K562 (cell line): ENCODE measurements at regions not wholly inside any gene's neighbourhood (a gene's known extent, or its start where the extent isn't known, plus 50 kb on each side); places are given as distances from the start of the nearest gene placed in this dataset.

Source experiments
- CHD4 ChIP-seq: fragments of 200-600 bp; sonication (generic); IDR thresholded peaks from 3 replicates; pipeline ENCODE4 v1.6.1; 2012; ENCODE audit warnings: low read depth, mild to moderate bottlenecking, mixed read lengths, low read length, inconsistent platforms; ENCODE audit not compliant: insufficient read depth, insufficient replicate concordance, poor library complexity, severe bottlenecking
- GABPB1 ChIP-seq: sonication (generic); formaldehyde crosslinking; IDR thresholded peaks from 2 replicates; pipeline ENCODE4 v1.8.0; 2022; ENCODE audit warnings: mild to moderate bottlenecking, missing genetic modification reagents
- GTF2A2 ChIP-seq: IDR thresholded peaks from 2 replicates; pipeline ENCODE4 v1.6.1; 2016; ENCODE audit warnings: mild to moderate bottlenecking, missing genetic modification characterization, missing compliant biosample characterization
- HEY1 ChIP-seq: fragments of 250-450 bp; sonication (Bioruptor Pico); IDR thresholded peaks from 2 replicates; pipeline ENCODE4 v1.5.0; 2020; ENCODE audit warnings: mild to moderate bottlenecking, moderate library complexity, borderline replicate concordance
- JUND ChIP-seq, 2 experiments: IDR thresholded peaks; 2 replicates in 1 of 2; 3 replicates in 1 of 2; pipeline ENCODE4 v1.6.1; 2011; ENCODE audit warnings: borderline replicate concordance in 2 of 2, low read depth in 2 of 2, low read length in 2 of 2, improper control_type of control experiment in 1 of 2, missing biosample characterization in 1 of 2, missing genetic modification characterization in 1 of 2, missing genetic modification reagents in 1 of 2
- KLF6 ChIP-seq: fragments of 250-450 bp; sonication (Bioruptor Pico); IDR thresholded peaks from 2 replicates; pipeline ENCODE4 v1.4.0; 2020; ENCODE audit warnings: mild to moderate bottlenecking, moderate library complexity, borderline replicate concordance
- PHF8 ChIP-seq: fragments of 200-600 bp; sonication (generic); IDR thresholded peaks from 2 replicates; pipeline ENCODE4 v1.6.1; 2012; ENCODE audit warnings: mixed run types, mild to moderate bottlenecking, inconsistent platforms, low read length, moderate library complexity, borderline replicate concordance
- PTRF ChIP-seq: fragments of 450-650 bp; IDR thresholded peaks from 2 replicates; pipeline ENCODE4 v1.6.1; 2016; ENCODE audit warnings: mild to moderate bottlenecking, missing genetic modification characterization, missing compliant biosample characterization
- PURB ChIP-seq: sonication (generic); formaldehyde crosslinking; IDR thresholded peaks from 2 replicates; pipeline ENCODE4 v1.9.0; 2021; ENCODE audit warnings: low read depth, mild to moderate bottlenecking, missing genetic modification reagents
- RBM22 ChIP-seq: fragments of 200-400 bp; formaldehyde crosslinking; IDR thresholded peaks from 2 replicates; pipeline ENCODE4 v1.6.1; 2018; ENCODE audit warnings: low read length, low read depth; ENCODE audit not compliant: poor library complexity, severe bottlenecking
- RBM34 ChIP-seq: fragments of 200-400 bp; formaldehyde crosslinking; IDR thresholded peaks from 2 replicates; pipeline ENCODE4 v1.6.1; 2018; ENCODE audit warnings: low read length, borderline replicate concordance; ENCODE audit not compliant: insufficient read depth
- TRIM28 ChIP-seq: fragments of 450-650 bp; IDR thresholded peaks from 2 replicates; pipeline ENCODE4 v1.6.1; 2017
- ZNF766 ChIP-seq: fragments of 200-800 bp; sonication (Bioruptor generic); conservative IDR thresholded peaks from 2 replicates; pipeline ENCODE4 v1.6.1; 2016; ENCODE audit warnings: missing genetic modification characterization, missing compliant biosample characterization
- TF ChIP-seq, protein P1 (sequence below), 3 experiments: fragments of 200-800 bp in 1 of 3; sonication (Bioruptor generic) in 1 of 3; sonication (generic) in 1 of 3; formaldehyde crosslinking in 1 of 3; IDR thresholded peaks; 2 replicates each; pipeline versions ENCODE4 v1.6.1 to v1.8.0; 2016 to 2022; ENCODE audit warnings: mild to moderate bottlenecking in 2 of 3, missing compliant biosample characterization in 2 of 3, missing genetic modification characterization in 2 of 3, missing genetic modification reagents in 1 of 3
- TF ChIP-seq, protein P2 (sequence below): fragments of 250-450 bp; sonication (Bioruptor Pico); IDR thresholded peaks from 2 replicates; pipeline ENCODE4 v1.5.0; 2020; ENCODE audit warnings: mild to moderate bottlenecking, borderline replicate concordance
- TF ChIP-seq, protein P3 (sequence below): sonication (generic); formaldehyde crosslinking; IDR thresholded peaks from 2 replicates; pipeline ENCODE4 v1.8.1; 2022; ENCODE audit warnings: missing genetic modification reagents
- TF ChIP-seq, protein P4 (sequence below): IDR thresholded peaks from 3 replicates; pipeline ENCODE4 v1.6.1; 2011; ENCODE audit warnings: borderline replicate concordance, mild to moderate bottlenecking, moderate library complexity; ENCODE audit not compliant: insufficient read length; ENCODE audit errors: extremely low read depth

GRCh38 chr17:36728030-36728991 is 126.9 kb downstream of the MRM1 start (continued):
- TF ChIP-seq JUND (IDR thresholded peaks at IDR 0.05; ENCODE audit: borderline replicate concordance, low read depth, low read length): peak; percentile 53
- TF ChIP-seq JUND (tag; IDR thresholded peaks at IDR 0.05; ENCODE audit: borderline replicate concordance, low read depth, low read length): no peak; the same call in 2 of the 3 replicates
- TF ChIP-seq RBM22: no peak
- no peak for TF ChIP-seq PTRF (tag)
- TF ChIP-seq, protein P1, sequence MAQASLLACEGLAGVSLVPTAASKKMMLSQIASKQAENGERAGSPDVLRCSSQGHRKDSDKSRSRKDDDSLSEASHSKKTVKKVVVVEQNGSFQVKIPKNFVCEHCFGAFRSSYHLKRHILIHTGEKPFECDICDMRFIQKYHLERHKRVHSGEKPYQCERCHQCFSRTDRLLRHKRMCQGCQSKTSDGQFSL (CRISPR knock-in tag; IDR thresholded peaks at IDR 0.05): no peak
- TF ChIP-seq, protein P1 (tag; IDR thresholded peaks at IDR 0.05): peak in 1 of 2 experiments; percentile 22; a peak in 1 of 4 replicates
- TF ChIP-seq GABPB1 (CRISPR knock-in tag): no peak
- TF ChIP-seq, protein P2, sequence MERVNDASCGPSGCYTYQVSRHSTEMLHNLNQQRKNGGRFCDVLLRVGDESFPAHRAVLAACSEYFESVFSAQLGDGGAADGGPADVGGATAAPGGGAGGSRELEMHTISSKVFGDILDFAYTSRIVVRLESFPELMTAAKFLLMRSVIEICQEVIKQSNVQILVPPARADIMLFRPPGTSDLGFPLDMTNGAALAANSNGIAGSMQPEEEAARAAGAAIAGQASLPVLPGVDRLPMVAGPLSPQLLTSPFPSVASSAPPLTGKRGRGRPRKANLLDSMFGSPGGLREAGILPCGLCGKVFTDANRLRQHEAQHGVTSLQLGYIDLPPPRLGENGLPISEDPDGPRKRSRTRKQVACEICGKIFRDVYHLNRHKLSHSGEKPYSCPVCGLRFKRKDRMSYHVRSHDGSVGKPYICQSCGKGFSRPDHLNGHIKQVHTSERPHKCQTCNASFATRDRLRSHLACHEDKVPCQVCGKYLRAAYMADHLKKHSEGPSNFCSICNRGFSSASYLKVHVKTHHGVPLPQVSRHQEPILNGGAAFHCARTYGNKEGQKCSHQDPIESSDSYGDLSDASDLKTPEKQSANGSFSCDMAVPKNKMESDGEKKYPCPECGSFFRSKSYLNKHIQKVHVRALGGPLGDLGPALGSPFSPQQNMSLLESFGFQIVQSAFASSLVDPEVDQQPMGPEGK (CRISPR knock-in tag): no peak
- TF ChIP-seq PURB (CRISPR knock-in tag): no peak
- TF ChIP-seq CHD4: no peak
- no peak for TF ChIP-seq TRIM28
- no peak for TF ChIP-seq HEY1 (CRISPR knock-in tag)
- no peak for TF ChIP-seq GTF2A2 (tag)
- no peak for TF ChIP-seq PHF8
- TF ChIP-seq, protein P3, sequence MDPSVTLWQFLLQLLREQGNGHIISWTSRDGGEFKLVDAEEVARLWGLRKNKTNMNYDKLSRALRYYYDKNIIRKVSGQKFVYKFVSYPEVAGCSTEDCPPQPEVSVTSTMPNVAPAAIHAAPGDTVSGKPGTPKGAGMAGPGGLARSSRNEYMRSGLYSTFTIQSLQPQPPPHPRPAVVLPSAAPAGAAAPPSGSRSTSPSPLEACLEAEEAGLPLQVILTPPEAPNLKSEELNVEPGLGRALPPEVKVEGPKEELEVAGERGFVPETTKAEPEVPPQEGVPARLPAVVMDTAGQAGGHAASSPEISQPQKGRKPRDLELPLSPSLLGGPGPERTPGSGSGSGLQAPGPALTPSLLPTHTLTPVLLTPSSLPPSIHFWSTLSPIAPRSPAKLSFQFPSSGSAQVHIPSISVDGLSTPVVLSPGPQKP (CRISPR knock-in tag): no peak
- TF ChIP-seq RBM34: no peak
- no peak for TF ChIP-seq ZNF766 (CRISPR knock-in tag)
- TF ChIP-seq, protein P4, sequence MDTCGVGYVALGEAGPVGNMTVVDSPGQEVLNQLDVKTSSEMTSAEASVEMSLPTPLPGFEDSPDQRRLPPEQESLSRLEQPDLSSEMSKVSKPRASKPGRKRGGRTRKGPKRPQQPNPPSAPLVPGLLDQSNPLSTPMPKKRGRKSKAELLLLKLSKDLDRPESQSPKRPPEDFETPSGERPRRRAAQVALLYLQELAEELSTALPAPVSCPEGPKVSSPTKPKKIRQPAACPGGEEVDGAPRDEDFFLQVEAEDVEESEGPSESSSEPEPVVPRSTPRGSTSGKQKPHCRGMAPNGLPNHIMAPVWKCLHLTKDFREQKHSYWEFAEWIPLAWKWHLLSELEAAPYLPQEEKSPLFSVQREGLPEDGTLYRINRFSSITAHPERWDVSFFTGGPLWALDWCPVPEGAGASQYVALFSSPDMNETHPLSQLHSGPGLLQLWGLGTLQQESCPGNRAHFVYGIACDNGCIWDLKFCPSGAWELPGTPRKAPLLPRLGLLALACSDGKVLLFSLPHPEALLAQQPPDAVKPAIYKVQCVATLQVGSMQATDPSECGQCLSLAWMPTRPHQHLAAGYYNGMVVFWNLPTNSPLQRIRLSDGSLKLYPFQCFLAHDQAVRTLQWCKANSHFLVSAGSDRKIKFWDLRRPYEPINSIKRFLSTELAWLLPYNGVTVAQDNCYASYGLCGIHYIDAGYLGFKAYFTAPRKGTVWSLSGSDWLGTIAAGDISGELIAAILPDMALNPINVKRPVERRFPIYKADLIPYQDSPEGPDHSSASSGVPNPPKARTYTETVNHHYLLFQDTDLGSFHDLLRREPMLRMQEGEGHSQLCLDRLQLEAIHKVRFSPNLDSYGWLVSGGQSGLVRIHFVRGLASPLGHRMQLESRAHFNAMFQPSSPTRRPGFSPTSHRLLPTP: no peak
- TF ChIP-seq KLF6 (CRISPR knock-in tag): no peak
